DND-41 (cell line): ENCODE measurements at regions not wholly inside any gene's neighbourhood (a gene's known extent, or its start where the extent isn't known, plus 50 kb on each side); places are given as distances from the start of the nearest gene placed in this dataset.

Source experiments
- EZH2 ChIP-seq: IDR thresholded peaks from 3 replicates; pipeline ENCODE4 v1.6.1; 2012; ENCODE audit warnings: borderline replicate concordance, low read depth, mild to moderate bottlenecking, moderate library complexity, low read length, inconsistent platforms; ENCODE audit not compliant: severe bottlenecking
- TF ChIP-seq, protein P1 (sequence below): IDR thresholded peaks from 2 replicates; pipeline ENCODE4 v1.5.1; 2012; ENCODE audit warnings: borderline replicate concordance, low read length, moderate library complexity, mild to moderate bottlenecking; ENCODE audit not compliant: poor library complexity, severe bottlenecking; ENCODE audit errors: extremely low read depth

DNA sequence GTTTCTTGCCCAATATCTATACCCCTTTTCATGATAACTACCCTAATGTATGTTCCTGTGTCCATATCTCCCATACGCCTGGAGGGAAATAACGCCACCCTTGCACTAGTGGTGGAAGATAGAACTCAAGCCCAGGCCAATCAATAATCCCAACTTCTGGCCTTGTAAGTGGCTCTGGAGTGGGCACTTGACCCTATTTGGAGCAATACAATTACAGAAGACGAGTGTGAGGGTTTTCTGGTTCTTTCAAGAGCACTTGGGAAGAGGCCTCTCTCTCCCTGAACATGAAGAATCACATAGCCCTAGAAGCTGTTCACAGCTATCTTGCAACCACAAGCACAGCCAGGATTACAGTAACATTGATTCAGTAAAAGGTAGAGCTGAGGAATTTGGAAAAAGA lies 217.9 kb downstream of the RAB11FIP4 start:
- TF ChIP-seq, protein P1, sequence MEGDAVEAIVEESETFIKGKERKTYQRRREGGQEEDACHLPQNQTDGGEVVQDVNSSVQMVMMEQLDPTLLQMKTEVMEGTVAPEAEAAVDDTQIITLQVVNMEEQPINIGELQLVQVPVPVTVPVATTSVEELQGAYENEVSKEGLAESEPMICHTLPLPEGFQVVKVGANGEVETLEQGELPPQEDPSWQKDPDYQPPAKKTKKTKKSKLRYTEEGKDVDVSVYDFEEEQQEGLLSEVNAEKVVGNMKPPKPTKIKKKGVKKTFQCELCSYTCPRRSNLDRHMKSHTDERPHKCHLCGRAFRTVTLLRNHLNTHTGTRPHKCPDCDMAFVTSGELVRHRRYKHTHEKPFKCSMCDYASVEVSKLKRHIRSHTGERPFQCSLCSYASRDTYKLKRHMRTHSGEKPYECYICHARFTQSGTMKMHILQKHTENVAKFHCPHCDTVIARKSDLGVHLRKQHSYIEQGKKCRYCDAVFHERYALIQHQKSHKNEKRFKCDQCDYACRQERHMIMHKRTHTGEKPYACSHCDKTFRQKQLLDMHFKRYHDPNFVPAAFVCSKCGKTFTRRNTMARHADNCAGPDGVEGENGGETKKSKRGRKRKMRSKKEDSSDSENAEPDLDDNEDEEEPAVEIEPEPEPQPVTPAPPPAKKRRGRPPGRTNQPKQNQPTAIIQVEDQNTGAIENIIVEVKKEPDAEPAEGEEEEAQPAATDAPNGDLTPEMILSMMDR = no peak
- TF ChIP-seq EZH2 = no peak
